BJ (cell line): ENCODE measurements at regions not wholly inside any gene's neighbourhood (a gene's known extent, or its start where the extent isn't known, plus 50 kb on each side); places are given as distances from the start of the nearest gene placed in this dataset.

ENCODE experiments used
- CTCF ChIA-PET: fragments of 350-600 bp; formaldehyde crosslinking; extraction: SDS; loops from one replicate; lab custom pipeline; 2021; ENCODE audit warnings: antibody characterized with exemption, inconsistent platforms; lab: Yijun Ruan, JAX
- POLR2A ChIA-PET: fragments of 300-600 bp; sonication (Branson Sonifier 250); formaldehyde crosslinking; extraction: SDS; loops from one replicate; lab custom pipeline; 2021; ENCODE audit warnings: antibody characterized with exemption; lab: Charles Lee
- DNase-seq: peaks from one replicate; pipeline ENCODE4 v3.0.0-alpha.2; 2011; ENCODE audit warnings: low read depth
- H3K27me3 ChIP-seq: 2 replicates; pipeline ENCODE4 v1.6.0; 2011; ENCODE audit warnings: low read length; ENCODE audit not compliant: control insufficient read depth, insufficient read depth
- H3K36me3 ChIP-seq: 2 replicates; pipeline ENCODE4 v1.5.1; 2011; ENCODE audit warnings: low read length; ENCODE audit not compliant: control insufficient read depth, insufficient read depth
- H3K4me3 ChIP-seq: 2 replicates; pipeline ENCODE4 v1.5.1; 2011; ENCODE audit warnings: low read depth, mild to moderate bottlenecking, control low read depth, low read length
- TF ChIP-seq, protein P1 (sequence below): IDR thresholded peaks from 2 replicates; pipeline ENCODE4 v1.5.1; 2011; ENCODE audit warnings: low read depth, mild to moderate bottlenecking, control low read depth, inconsistent platforms, low read length, moderate library complexity; ENCODE audit not compliant: insufficient read depth

DNA sequence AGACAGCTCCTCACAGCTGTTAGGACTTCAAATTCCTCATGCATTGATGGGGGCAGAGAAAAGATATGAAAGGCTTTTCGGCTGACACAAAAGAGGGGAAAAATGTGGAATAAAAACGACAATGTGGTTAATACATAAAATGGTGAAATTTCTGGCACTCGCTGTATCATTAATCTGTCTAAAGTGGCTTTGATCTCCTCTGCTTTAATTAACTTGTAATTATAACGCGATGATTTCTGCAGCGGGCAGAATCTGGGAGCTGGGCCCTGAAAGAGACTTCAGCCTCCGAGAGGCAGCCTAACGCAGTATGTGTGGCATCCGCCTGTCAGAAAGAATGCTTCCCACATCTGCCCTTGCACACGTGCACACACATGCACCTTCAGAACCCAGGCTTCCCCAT, 144.1 kb upstream of the IGSF21 start:
- Histone ChIP-seq H3K27me3 (no peaks in the 10 kb centered on the region), H3K4me3 (no peak overlapping the region), H3K36me3 (no peaks in the 10 kb centered on the region)
- POLR2A ChIA-PET, result no interaction called here
- no peak for DNase-seq
- CTCF ChIA-PET, result interaction anchor here (1.1 kb wide), 1 partner anchor 10 kb away, joined by 3 read pairs; no protein-coding TSS in a partner anchor
- TF ChIP-seq, protein P1, sequence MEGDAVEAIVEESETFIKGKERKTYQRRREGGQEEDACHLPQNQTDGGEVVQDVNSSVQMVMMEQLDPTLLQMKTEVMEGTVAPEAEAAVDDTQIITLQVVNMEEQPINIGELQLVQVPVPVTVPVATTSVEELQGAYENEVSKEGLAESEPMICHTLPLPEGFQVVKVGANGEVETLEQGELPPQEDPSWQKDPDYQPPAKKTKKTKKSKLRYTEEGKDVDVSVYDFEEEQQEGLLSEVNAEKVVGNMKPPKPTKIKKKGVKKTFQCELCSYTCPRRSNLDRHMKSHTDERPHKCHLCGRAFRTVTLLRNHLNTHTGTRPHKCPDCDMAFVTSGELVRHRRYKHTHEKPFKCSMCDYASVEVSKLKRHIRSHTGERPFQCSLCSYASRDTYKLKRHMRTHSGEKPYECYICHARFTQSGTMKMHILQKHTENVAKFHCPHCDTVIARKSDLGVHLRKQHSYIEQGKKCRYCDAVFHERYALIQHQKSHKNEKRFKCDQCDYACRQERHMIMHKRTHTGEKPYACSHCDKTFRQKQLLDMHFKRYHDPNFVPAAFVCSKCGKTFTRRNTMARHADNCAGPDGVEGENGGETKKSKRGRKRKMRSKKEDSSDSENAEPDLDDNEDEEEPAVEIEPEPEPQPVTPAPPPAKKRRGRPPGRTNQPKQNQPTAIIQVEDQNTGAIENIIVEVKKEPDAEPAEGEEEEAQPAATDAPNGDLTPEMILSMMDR, result no peak

DNA sequence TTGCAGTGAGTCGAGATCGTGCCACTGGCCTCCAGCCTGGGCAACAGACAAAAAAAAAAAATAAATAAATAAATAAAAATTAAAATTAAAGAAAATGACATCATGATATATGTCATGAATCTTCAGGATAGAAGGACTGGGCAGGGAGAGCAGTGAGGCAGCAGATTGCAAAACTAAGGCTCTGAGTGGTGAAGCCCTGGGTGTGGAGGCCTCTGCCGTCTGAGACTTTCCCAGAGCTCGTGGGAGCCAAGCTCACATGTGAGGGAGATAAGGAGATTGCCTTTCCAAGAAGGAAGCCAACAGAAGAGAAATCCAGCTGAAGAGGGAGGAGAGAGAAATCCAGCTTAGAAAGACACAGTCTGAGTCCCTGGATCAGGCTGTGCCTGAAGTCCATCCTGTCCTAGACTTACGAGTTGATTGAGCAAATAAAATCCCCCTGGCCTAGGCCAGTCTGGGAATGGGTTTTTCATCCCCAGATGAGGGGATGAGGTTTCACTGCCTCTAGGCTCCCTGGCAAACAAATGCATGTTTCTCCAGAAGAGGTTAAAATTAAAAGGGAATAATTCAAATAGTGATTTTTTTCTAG, 142.0 kb upstream of the IGSF21 start:
- no peak for DNase-seq
- POLR2A ChIA-PET, result no interaction called here
- Histone ChIP-seq H3K27me3 (no peaks in the 10 kb centered on the region), H3K36me3 (no peaks in the 10 kb centered on the region), H3K4me3 (no peak overlapping the region)
- TF ChIP-seq, protein P1, result no peak
- CTCF ChIA-PET, result no interaction called here

DNA sequence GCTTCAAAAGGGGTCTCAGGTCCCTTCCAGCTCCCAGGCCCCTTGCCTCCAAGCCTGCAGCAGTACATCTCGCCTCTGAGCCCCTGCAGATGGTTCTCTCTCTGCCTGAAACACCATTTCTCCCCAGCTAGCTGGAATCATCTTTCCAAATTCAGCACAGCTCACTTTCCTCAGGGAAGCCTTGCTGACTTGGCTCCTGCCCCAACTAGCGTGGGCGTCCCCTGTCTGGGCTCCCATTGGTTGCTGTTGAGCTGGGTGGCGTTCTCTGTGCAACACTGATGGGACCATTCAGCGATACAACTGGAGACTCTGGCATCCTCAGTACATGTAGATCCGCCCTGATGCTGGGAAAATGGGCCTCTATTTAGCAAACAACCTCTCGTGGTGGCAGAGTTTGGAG, 141.3 kb upstream of the IGSF21 start:
- TF ChIP-seq, protein P1, result no peak
- ChIA-PET POLR2A (no interaction called here), CTCF (no interaction called here)
- Histone ChIP-seq H3K27me3 (no peaks in the 10 kb centered on the region), H3K4me3 (no peak overlapping the region), H3K36me3 (no peaks in the 10 kb centered on the region)
- DNase-seq, result no peak

DNA sequence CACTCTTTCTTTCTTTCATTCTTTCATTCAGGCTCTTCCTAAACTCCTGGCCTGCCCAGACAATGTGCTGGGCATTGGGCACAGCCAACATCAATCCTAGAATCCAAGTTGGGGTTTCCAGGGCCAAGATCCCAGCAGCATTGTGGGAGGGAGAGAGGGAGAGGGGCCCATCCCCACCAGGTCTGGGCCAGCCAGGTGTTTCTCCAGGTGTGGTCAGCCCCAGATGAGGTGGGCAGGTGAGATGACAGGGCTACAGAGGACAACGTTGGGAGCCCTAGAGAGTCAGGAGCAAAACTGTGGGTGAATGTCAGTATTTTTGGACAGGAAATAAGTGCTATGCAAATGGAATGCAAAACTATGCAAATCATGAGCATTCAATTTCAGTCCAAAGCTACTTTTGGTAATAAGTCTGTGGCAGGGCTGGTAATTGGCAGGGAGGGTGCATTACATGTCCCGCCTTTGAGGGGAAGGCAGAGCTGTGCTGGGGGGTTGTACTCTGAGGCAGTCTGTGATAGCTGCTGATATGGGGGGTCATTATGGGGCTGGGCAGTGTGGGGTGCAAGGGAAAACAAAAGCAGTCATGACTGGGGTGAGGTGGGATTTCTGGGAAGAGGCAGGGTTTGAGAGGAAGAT, 139.9 kb upstream of the IGSF21 start:
- DNase-seq, result no peak
- CTCF ChIA-PET, result no interaction called here
- no peak overlapping the region for H3K4me3 ChIP-seq
- POLR2A ChIA-PET, result no interaction called here
- no peaks in the 10 kb centered on the region for H3K36me3 ChIP-seq
- H3K27me3 ChIP-seq, result no peaks in the 10 kb centered on the region
- TF ChIP-seq, protein P1, result no peak

DNA sequence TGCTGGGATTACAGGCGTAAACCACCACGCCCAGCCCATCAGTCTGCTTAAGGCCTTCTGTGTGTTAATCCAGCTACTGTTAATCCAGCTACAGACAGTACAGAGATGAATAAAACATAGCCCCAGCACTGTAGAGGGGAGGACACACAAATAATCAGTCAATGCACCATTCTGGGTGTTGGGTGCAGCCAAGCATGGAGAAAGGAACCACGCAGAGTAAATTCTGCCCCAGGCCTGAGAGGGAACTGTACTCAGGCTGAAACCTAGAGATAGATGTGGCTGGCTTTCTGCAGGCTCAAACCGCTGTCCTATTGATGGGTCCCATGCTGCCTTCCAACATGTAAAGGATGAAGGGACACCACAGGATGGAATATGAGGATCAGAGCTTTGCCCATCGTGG, 136.8 kb upstream of the IGSF21 start:
- Histone ChIP-seq H3K36me3 (no peaks in the 10 kb centered on the region), H3K4me3 (no peak overlapping the region), H3K27me3 (no peaks in the 10 kb centered on the region)
- TF ChIP-seq, protein P1, result no peak
- POLR2A ChIA-PET, result no interaction called here
- no peak for DNase-seq
- CTCF ChIA-PET, result no interaction called here
